ENCODE measurements at regions not wholly inside any gene's neighbourhood (a gene's known extent, or its start where the extent isn't known, plus 50 kb on each side); places are given as distances from the start of the nearest gene placed in this dataset.

GRCh38 chr11:45343444-45343843 is 57.3 kb upstream of the SYT13 start (continued):
- TF ChIP-seq, protein P1, sequence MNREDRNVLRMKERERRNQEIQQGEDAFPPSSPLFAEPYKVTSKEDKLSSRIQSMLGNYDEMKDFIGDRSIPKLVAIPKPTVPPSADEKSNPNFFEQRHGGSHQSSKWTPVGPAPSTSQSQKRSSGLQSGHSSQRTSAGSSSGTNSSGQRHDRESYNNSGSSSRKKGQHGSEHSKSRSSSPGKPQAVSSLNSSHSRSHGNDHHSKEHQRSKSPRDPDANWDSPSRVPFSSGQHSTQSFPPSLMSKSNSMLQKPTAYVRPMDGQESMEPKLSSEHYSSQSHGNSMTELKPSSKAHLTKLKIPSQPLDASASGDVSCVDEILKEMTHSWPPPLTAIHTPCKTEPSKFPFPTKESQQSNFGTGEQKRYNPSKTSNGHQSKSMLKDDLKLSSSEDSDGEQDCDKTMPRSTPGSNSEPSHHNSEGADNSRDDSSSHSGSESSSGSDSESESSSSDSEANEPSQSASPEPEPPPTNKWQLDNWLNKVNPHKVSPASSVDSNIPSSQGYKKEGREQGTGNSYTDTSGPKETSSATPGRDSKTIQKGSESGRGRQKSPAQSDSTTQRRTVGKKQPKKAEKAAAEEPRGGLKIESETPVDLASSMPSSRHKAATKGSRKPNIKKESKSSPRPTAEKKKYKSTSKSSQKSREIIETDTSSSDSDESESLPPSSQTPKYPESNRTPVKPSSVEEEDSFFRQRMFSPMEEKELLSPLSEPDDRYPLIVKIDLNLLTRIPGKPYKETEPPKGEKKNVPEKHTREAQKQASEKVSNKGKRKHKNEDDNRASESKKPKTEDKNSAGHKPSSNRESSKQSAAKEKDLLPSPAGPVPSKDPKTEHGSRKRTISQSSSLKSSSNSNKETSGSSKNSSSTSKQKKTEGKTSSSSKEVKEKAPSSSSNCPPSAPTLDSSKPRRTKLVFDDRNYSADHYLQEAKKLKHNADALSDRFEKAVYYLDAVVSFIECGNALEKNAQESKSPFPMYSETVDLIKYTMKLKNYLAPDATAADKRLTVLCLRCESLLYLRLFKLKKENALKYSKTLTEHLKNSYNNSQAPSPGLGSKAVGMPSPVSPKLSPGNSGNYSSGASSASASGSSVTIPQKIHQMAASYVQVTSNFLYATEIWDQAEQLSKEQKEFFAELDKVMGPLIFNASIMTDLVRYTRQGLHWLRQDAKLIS (CRISPR knock-in tag; IDR thresholded peaks at IDR 0.05), result no peak
- TF ChIP-seq, protein P2, sequence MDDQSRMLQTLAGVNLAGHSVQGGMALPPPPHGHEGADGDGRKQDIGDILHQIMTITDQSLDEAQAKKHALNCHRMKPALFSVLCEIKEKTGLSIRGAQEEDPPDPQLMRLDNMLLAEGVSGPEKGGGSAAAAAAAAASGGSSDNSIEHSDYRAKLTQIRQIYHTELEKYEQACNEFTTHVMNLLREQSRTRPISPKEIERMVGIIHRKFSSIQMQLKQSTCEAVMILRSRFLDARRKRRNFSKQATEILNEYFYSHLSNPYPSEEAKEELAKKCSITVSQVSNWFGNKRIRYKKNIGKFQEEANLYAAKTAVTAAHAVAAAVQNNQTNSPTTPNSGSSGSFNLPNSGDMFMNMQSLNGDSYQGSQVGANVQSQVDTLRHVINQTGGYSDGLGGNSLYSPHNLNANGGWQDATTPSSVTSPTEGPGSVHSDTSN (CRISPR knock-in tag; IDR thresholded peaks at IDR 0.05; ENCODE audit: borderline replicate concordance), result no peak
- no peak for TF ChIP-seq ZNF572 (CRISPR knock-in tag; IDR thresholded peaks at IDR 0.05)

GRCh38 chr11:45341372-45341771 is 55.2 kb upstream of the SYT13 start:
- no peak for TF ChIP-seq BRCA1 (CRISPR knock-in tag; IDR thresholded peaks at IDR 0.05)
- no peak for TF ChIP-seq MTA3 (CRISPR knock-in tag; IDR thresholded peaks at IDR 0.05)
- no peak for TF ChIP-seq ZBTB10 (CRISPR knock-in tag; IDR thresholded peaks at IDR 0.05; ENCODE audit: borderline replicate concordance)
- no peak for TF ChIP-seq GFI1 (CRISPR knock-in tag; IDR thresholded peaks at IDR 0.05; ENCODE audit: borderline replicate concordance)
- no peak for TF ChIP-seq ARNT (IDR thresholded peaks at IDR 0.05)
- TF ChIP-seq MAF1 (CRISPR knock-in tag; IDR thresholded peaks at IDR 0.05; ENCODE audit: borderline replicate concordance), result no peak
- TF ChIP-seq ZNF614 (CRISPR knock-in tag; IDR thresholded peaks at IDR 0.05; ENCODE audit: borderline replicate concordance), result no peak
- TF ChIP-seq NFE2L1 (CRISPR knock-in tag; IDR thresholded peaks at IDR 0.05; ENCODE audit: borderline replicate concordance), result no peak
- Histone ChIP-seq H3K4me1 (ENCODE audit: insufficient read depth, low read length) (no peaks in the 10 kb centered on the region), H3K36me3 (replicated peaks in 1 of 2; ENCODE audit: control insufficient read depth in 1 of 2, insufficient read depth in 2 of 2, low read length in 2 of 2) (peaks cover 0 to 1% of the 10 kb centered on the region in 2 experiments; a peak in 1 of 5 replicates), H3K27me3 (ENCODE audit: control insufficient read depth in 1 of 2, insufficient read depth in 2 of 2, low read length in 2 of 2) (peaks cover 2 to 6% of the 10 kb centered on the region in 2 experiments; a peak in 3 of 5 replicates), H3K4me2 (ENCODE audit: low read depth, low read length) (no peak overlapping the region), H3K27ac (ENCODE audit: extremely low read length, insufficient read depth, low read length) (no peak overlapping the region), H3K4me3 (replicated peaks in 1 of 3; ENCODE audit: insufficient read depth in 1 of 3, low read depth in 2 of 3, low read length in 3 of 3) (no peak overlapping the region), H3K9ac (ENCODE audit: insufficient read depth, low read depth, low read length) (no peak overlapping the region), H3K79me2 (ENCODE audit: insufficient read depth, low read length) (no peaks in the 10 kb centered on the region), H3K9me3 (ENCODE audit: low read length) (no peaks in the 10 kb centered on the region), H2AFZ (ENCODE audit: low read length) (no peak overlapping the region), H4K20me1 (ENCODE audit: insufficient read depth, low read length) (no peaks in the 10 kb centered on the region)
- intact Hi-C loops (cut with micrococcal nuclease; ENCODE audit: unreplicated experiment) (no loop called here), in situ Hi-C loops (cut with HindIII; ENCODE audit: extremely low pct_ligation_motif_present, low pct_unique_long_range_greater_than_20kb) (no loop called here)
- ATAC-seq, result no peak
- no TSS peak for BruUV-seq (replicated peaks)
- POLR2A ChIA-PET, result no interaction called here
- no peak for DNase-seq (ENCODE audit: low spot score)
- CTCF ChIA-PET (ENCODE audit: low intra/inter-chr PET ratio, low total read pairs), result no interaction called here
- WGBS (ENCODE audit: low lambda C conversion rate), result 63% methylated on average over 7 of the region's 7 CpGs
- no peak for FAIRE-seq
